ENCODE measurements at regions not wholly inside any gene's neighbourhood (a gene's known extent, or its start where the extent isn't known, plus 50 kb on each side); places are given as distances from the start of the nearest gene placed in this dataset.

- Histone ChIP-seq H3K27ac (no peak overlapping the region), H3K36me3 (no peaks in the 10 kb centered on the region), H3K4me1 (no peaks in the 10 kb centered on the region), H3K9me3 (no peaks in the 10 kb centered on the region), H3K4me3 (no peak overlapping the region), H3K27me3 (no peaks in the 10 kb centered on the region)
- DNase-seq = no peak
- no peak for TF ChIP-seq CTCF (IDR thresholded peaks at IDR 0.05)
- intact Hi-C loops (cut with DNase I; ENCODE audit: low total_unique reads) = no loop called here
Observed at GRCh38 chr14:106210650-106211049, 684.3 kb downstream of the TMEM121 start.

GRCh38 chr14:106211334-106211900 is 685.0 kb downstream of the TMEM121 start:
- no peaks in the 10 kb centered on the region for H3K27me3 ChIP-seq
- no peak overlapping the region for H3K27ac ChIP-seq
- H3K36me3 ChIP-seq = no peaks in the 10 kb centered on the region
- H3K4me1 ChIP-seq = no peaks in the 10 kb centered on the region
- no peak for TF ChIP-seq CTCF (IDR thresholded peaks at IDR 0.05)
- H3K4me3 ChIP-seq = no peak overlapping the region
- intact Hi-C loops (cut with DNase I; ENCODE audit: low total_unique reads) = no loop called here
- no peak for DNase-seq
- H3K9me3 ChIP-seq = no peaks in the 10 kb centered on the region

GRCh38 chr14:106215229-106215628 is 688.8 kb downstream of the TMEM121 start:
- DNase-seq = no peak
- H3K4me1 ChIP-seq = no peaks in the 10 kb centered on the region
- TF ChIP-seq CTCF (IDR thresholded peaks at IDR 0.05) = no peak
- intact Hi-C loops (cut with DNase I; ENCODE audit: low total_unique reads) = no loop called here
- H3K27me3 ChIP-seq = no peaks in the 10 kb centered on the region
- H3K36me3 ChIP-seq = no peaks in the 10 kb centered on the region
- H3K27ac ChIP-seq = no peak overlapping the region
- H3K9me3 ChIP-seq = no peaks in the 10 kb centered on the region
- no peak overlapping the region for H3K4me3 ChIP-seq

DNA sequence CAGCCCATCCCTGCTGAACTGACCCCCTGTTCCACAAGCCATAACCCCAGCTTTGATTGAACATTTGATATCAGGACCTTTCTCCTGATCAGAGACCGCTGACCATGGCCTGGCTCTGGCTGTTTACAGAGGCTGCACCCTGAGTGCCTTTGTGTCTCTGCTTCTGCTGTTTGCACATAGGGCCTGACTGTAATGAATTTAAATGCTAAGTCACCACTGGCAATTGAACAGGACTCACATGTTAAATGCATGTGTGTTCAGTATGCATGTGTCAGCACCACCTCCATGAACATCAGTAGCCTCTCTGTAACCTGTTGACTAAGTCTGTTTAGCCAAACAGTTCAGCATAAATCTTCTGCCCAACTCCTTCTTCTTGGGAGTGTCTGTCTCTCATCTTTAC is 690.3 kb downstream of the TMEM121 start:
- Histone ChIP-seq H3K4me1 (no peaks in the 10 kb centered on the region), H3K9me3 (no peaks in the 10 kb centered on the region), H3K27ac (no peak overlapping the region), H3K36me3 (no peaks in the 10 kb centered on the region), H3K27me3 (no peaks in the 10 kb centered on the region), H3K4me3 (no peak overlapping the region)
- no peak for DNase-seq
- no peak for TF ChIP-seq CTCF (IDR thresholded peaks at IDR 0.05)
- intact Hi-C loops (cut with DNase I; ENCODE audit: low total_unique reads) = no loop called here

- H3K36me3 ChIP-seq = no peaks in the 10 kb centered on the region
- H3K9me3 ChIP-seq = no peaks in the 10 kb centered on the region
- no peak overlapping the region for H3K27ac ChIP-seq
- intact Hi-C loops (cut with DNase I; ENCODE audit: low total_unique reads) = no loop called here
- H3K4me1 ChIP-seq = no peaks in the 10 kb centered on the region
- no peaks in the 10 kb centered on the region for H3K27me3 ChIP-seq
- DNase-seq = no peak
- H3K4me3 ChIP-seq = no peak overlapping the region
- no peak for TF ChIP-seq CTCF (IDR thresholded peaks at IDR 0.05)
Observed at GRCh38 chr14:106218174-106218573, 691.8 kb downstream of the TMEM121 start.

DNA sequence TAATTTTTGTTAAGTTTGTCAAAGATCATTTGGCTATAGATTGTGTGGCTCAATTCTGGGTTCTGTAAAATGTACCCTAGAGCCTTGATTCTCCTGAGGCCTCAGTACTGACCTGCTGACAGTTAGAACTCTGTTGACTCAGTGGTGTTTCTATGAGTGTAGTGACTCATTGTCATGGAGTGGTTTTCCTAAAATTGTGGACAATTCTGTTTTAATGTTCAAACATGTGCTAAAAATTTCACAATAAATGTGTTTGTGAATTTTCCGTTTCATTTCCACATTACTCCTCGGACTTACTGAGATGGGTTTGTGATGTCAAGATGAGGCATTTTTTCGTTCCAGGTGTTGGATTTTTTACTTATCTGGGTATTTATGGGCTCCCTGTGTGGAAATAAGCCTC is 695.9 kb downstream of the TMEM121 start:
- H3K27me3 ChIP-seq = no peaks in the 10 kb centered on the region
- TF ChIP-seq CTCF (IDR thresholded peaks at IDR 0.05) = no peak
- no peak overlapping the region for H3K4me3 ChIP-seq
- intact Hi-C loops (cut with DNase I; ENCODE audit: low total_unique reads) = no loop called here
- no peaks in the 10 kb centered on the region for H3K4me1 ChIP-seq
- no peaks in the 10 kb centered on the region for H3K36me3 ChIP-seq
- no peaks in the 10 kb centered on the region for H3K9me3 ChIP-seq
- DNase-seq = no peak
- H3K27ac ChIP-seq = no peak overlapping the region

Data from tibial artery (tissue), 4 donors.